ENCODE measurements at regions not wholly inside any gene's neighbourhood (a gene's known extent, or its start where the extent isn't known, plus 50 kb on each side); places are given as distances from the start of the nearest gene placed in this dataset.

DNA sequence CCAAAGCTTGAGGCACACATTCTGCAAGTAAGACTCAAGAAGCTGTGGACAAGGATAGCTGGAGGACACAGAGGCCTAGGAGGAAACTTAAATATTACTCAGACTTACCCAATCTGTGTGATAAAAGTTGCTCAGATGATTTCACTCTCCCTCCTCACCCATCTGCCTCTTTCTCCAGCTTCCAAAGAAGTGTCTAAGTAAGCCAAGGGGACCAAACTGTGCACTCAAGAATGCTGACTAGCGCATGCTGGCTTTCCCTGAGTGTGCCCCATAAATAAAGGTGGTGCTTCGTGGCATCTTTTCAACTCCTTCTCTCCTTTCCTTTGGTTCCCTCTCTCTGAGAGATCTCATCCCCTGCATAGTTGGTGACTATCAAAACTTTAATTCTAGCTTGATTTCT lies 211.0 kb upstream of the LMCD1 start:
- no peak for DNase-seq
- Histone ChIP-seq H3K36me3 (no peaks in the 10 kb centered on the region), H3K27ac (no peak overlapping the region), H3K27me3 (no peaks in the 10 kb centered on the region), H3K4me3 (no peak overlapping the region), H3K4me1 (peaks cover 0 to 8% (median 2%) of the 10 kb centered on the region in 4 donors), H3K9me3 (no peaks in the 10 kb centered on the region)
- TF ChIP-seq, protein P1, sequence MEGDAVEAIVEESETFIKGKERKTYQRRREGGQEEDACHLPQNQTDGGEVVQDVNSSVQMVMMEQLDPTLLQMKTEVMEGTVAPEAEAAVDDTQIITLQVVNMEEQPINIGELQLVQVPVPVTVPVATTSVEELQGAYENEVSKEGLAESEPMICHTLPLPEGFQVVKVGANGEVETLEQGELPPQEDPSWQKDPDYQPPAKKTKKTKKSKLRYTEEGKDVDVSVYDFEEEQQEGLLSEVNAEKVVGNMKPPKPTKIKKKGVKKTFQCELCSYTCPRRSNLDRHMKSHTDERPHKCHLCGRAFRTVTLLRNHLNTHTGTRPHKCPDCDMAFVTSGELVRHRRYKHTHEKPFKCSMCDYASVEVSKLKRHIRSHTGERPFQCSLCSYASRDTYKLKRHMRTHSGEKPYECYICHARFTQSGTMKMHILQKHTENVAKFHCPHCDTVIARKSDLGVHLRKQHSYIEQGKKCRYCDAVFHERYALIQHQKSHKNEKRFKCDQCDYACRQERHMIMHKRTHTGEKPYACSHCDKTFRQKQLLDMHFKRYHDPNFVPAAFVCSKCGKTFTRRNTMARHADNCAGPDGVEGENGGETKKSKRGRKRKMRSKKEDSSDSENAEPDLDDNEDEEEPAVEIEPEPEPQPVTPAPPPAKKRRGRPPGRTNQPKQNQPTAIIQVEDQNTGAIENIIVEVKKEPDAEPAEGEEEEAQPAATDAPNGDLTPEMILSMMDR (IDR thresholded peaks at IDR 0.05), result no peak
- intact Hi-C loops (cut with DNase I; ENCODE audit: low total_unique reads), result no loop called here

DNA sequence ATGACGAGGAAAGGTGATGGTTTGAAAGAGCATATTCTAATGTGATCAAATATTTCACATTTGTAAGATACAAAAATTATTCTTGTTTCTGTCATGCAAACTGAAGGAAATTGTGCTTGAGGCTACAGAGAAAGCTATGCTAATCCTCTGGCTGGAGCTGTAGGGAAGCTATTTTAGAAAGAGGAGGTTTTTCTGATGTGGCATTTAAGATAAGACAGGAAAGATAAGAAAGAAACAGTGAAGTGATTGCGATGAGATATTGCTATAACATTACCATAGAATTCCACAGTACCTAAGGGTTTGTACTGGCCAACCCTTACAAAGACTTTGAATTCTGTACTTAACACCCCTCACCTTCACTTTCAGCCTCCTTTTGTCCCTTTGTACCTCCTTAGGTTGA lies 205.2 kb upstream of the LMCD1 start:
- no peak overlapping the region for H3K27ac ChIP-seq
- peaks cover 0 to 8% (median 2%) of the 10 kb centered on the region in 4 donors for H3K4me1 ChIP-seq
- no peaks in the 10 kb centered on the region for H3K36me3 ChIP-seq
- DNase-seq, result no peak
- TF ChIP-seq, protein P1 (IDR thresholded peaks at IDR 0.05), result no peak
- H3K27me3 ChIP-seq, result no peaks in the 10 kb centered on the region
- H3K4me3 ChIP-seq, result no peak overlapping the region
- intact Hi-C loops (cut with DNase I; ENCODE audit: low total_unique reads), result no loop called here
- no peaks in the 10 kb centered on the region for H3K9me3 ChIP-seq

DNA sequence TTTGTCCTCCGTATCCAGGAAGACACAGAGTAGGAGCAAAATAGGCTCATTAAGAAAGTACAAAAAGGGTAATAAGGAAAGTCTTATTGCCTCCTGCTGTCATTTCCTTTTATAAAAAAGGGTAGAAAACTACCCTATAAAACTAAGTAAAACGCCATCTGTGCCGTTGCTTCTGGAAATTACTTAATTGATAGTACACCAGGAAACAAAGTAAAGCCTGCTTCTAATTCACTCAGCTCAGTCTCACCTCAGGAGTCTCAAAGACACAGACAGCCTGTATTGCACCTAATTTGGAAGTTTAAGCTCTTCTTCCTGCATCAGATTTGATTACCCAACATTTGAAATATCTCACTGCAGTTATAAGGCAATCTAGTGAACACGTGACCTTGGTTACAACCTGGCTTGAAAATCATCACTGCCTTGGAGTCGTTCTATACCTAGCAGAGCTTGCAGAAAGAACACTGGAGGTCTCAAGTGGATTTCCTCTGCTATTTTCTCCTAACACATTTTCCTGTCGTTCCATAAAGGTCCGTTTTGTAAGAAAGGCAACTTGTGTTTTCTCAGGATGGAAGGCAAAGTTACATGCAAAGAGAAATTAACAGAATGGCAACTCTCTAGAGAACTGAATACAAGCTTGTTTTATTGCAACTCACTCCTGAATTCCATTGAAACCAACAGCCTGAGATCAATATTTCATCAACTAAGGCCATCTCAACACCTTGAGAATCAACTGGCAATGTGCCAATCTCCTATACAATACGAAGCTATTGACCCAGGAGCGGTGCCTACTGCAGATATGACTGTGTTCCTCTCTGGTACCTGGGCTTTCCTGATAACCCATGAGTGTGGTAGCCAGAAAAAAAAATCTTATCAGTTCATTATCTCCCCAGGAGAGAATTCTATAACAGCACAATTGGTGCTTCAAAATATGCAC lies 203.3 kb upstream of the LMCD1 start:
- Histone ChIP-seq H3K27me3 (no peaks in the 10 kb centered on the region), H3K4me1 (peaks cover 0 to 4% (median 0%) of the 10 kb centered on the region in 4 donors), H3K9me3 (no peaks in the 10 kb centered on the region), H3K36me3 (no peaks in the 10 kb centered on the region), H3K27ac (no peak overlapping the region), H3K4me3 (no peak overlapping the region)
- DNase-seq, result no peak
- TF ChIP-seq, protein P1 (IDR thresholded peaks at IDR 0.05), result no peak
- intact Hi-C loops (cut with DNase I; ENCODE audit: low total_unique reads), result no loop called here

DNA sequence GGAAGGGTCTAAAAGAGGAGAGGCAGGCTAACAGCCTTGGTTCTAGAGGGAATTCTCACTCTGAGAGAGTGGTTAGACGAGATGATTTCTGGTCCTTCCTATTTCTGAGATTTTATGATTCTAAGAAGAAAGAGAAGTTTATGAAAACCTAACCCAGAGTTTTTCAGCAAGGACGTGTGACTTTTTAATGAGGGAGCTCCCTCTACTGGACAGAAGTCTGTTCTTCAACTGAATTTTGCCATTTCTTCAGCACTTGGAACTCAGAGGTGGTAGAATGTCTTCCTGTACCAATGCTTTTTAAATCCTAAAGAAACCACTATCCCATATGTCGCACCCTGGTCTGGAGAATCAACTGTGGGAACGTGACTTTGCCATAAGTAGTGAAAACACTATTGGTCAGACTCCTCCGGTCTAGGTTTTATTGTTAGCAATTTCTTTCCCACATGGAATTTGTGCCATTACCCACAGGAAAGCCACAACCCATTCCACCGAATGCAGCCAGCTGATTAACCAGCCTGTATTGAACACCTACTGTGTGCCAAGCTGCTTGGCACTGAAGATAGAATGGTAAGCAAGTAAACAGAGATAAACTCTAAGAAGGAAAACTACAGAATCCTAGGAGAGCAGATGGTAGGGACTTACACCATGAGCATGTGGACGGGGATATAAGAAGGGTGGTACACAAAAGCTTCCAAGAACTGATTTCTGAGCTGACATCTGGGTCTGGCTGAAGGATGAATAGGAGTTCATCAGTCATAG lies 199.5 kb upstream of the LMCD1 start:
- Histone ChIP-seq H3K36me3 (no peaks in the 10 kb centered on the region), H3K27ac (no peak overlapping the region), H3K27me3 (no peaks in the 10 kb centered on the region), H3K4me3 (no peak overlapping the region), H3K9me3 (no peaks in the 10 kb centered on the region), H3K4me1 (no peaks in the 10 kb centered on the region)
- DNase-seq, result no peak
- TF ChIP-seq, protein P1 (IDR thresholded peaks at IDR 0.05), result peak; percentile 63 to 71
- intact Hi-C loops (cut with DNase I; ENCODE audit: low total_unique reads), result no loop called here

DNA sequence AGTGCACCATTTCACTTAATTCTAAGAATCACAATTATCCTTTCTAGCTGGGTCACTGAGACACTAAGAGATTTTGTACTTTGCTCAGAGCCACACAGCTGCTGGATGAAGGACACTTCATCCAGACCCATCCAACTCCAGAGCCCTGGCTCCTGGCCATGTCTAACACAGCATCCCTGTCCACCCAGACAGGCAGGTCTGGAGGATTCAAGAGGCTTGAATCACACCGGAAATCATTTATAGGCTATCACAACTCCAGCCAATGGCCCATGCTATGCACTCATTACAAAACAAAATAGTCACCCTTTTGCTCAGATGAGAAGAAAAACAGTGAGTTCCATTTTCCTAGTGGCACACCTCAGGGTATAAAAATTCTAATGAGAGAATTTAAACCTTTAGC lies 198.2 kb upstream of the LMCD1 start:
- Histone ChIP-seq H3K4me1 (no peaks in the 10 kb centered on the region), H3K9me3 (no peaks in the 10 kb centered on the region), H3K27ac (no peak overlapping the region), H3K4me3 (no peak overlapping the region), H3K27me3 (no peaks in the 10 kb centered on the region), H3K36me3 (no peaks in the 10 kb centered on the region)
- DNase-seq, result no peak
- TF ChIP-seq, protein P1 (IDR thresholded peaks at IDR 0.05), result no peak
- intact Hi-C loops (cut with DNase I; ENCODE audit: low total_unique reads), result no loop called here
